IMR-90 (cell line): ENCODE measurements at regions not wholly inside any gene's neighbourhood (a gene's known extent, or its start where the extent isn't known, plus 50 kb on each side); places are given as distances from the start of the nearest gene placed in this dataset.

Source experiments
- ATAC-seq: fragments of 200-7000 bp; cut with Tn5 transposase; 2 replicates; pipeline ENCODE4 v1.9.1; 2020; ENCODE audit warnings: low read depth, mild to moderate bottlenecking, moderate library complexity
- BruUV-seq: library from RNA; stranded (reverse); fragments of 400-500 nt; replicated peaks from 2 replicates; lab custom pipeline; 2021; lab: Mats Ljungman, UMichigan
- CTCF ChIA-PET: fragments of 300-600 bp; formaldehyde crosslinking; extraction: SDS; loops from one replicate; lab custom pipeline; 2021; ENCODE audit warnings: antibody characterized with exemption; lab: Yijun Ruan, JAX
- POLR2A ChIA-PET: fragments of 300-600 bp; sonication (Branson Sonifier 250); formaldehyde crosslinking; loops from one replicate; lab custom pipeline; 2022; ENCODE audit warnings: antibody characterized with exemption; ENCODE audit not compliant: unreplicated experiment; lab: Charles Lee
- DNase-seq: peaks from one replicate; pipeline ENCODE4 v3.0.0; 2013
- H2AFZ ChIP-seq: replicated peaks from 2 replicates; pipeline ENCODE3; 2013; ENCODE audit warnings: low read length, mild to moderate bottlenecking; ENCODE audit not compliant: poor library complexity
- H2AK5ac ChIP-seq: 2 replicates; pipeline ENCODE4 v1.6.1; 2013; ENCODE audit warnings: low read depth, low read length, inconsistent platforms
- H2AK9ac ChIP-seq: replicated peaks from 2 replicates; pipeline ENCODE3; 2013; ENCODE audit warnings: mild to moderate bottlenecking, low read depth, low read length, moderate library complexity; ENCODE audit not compliant: poor library complexity
- H2BK120ac ChIP-seq: 2 replicates; pipeline ENCODE4 v1.6.1; 2013; ENCODE audit warnings: low read depth, low read length, inconsistent platforms
- H2BK15ac ChIP-seq: 3 replicates; pipeline ENCODE4 v1.6.1; 2013; ENCODE audit warnings: low read depth, low read length, inconsistent platforms
- H2BK20ac ChIP-seq: 2 replicates; pipeline ENCODE4 v1.6.1; 2013; ENCODE audit warnings: low read depth, mild to moderate bottlenecking, inconsistent platforms, low read length, moderate library complexity
- H2BK5ac ChIP-seq: 2 replicates; pipeline ENCODE4 v1.6.1; 2013; ENCODE audit warnings: mild to moderate bottlenecking, low read depth, low read length, inconsistent platforms; ENCODE audit not compliant: poor library complexity, severe bottlenecking
- H3K14ac ChIP-seq: replicated peaks from 2 replicates; pipeline ENCODE4 v1.6.1; 2013; ENCODE audit warnings: low read depth, low read length, inconsistent platforms
- H3K18ac ChIP-seq: 2 replicates; pipeline ENCODE4 v1.6.1; 2013; ENCODE audit warnings: low read depth, low read length, control low read depth
- H3K23ac ChIP-seq: 2 replicates; pipeline ENCODE4 v1.6.1; 2013; ENCODE audit warnings: low read depth, low read length, inconsistent platforms
- H3K27ac ChIP-seq: 2 replicates; pipeline ENCODE4 v1.5.1; 2013; ENCODE audit warnings: mild to moderate bottlenecking, control low read depth, low read length; ENCODE audit not compliant: insufficient read depth
- H3K27me3 ChIP-seq: 2 replicates; pipeline ENCODE4 v1.6.1; 2013; ENCODE audit warnings: low read length; ENCODE audit not compliant: control insufficient read depth, insufficient read depth
- H3K36me3 ChIP-seq: 2 replicates; pipeline ENCODE4 v1.6.1; 2013; ENCODE audit warnings: low read length, mixed read lengths; ENCODE audit not compliant: control insufficient read depth, insufficient read depth
- H3K4ac ChIP-seq: 2 replicates; pipeline ENCODE4 v1.6.1; 2013; ENCODE audit warnings: low read depth, low read length, inconsistent platforms
- H3K4me1 ChIP-seq: 2 replicates; pipeline ENCODE4 v1.6.1; 2013; ENCODE audit warnings: low read length, mixed read lengths; ENCODE audit not compliant: control insufficient read depth, insufficient read depth
- H3K4me2 ChIP-seq: 2 replicates; pipeline ENCODE4 v1.6.1; 2013; ENCODE audit warnings: low read depth, mild to moderate bottlenecking, control low read depth, low read length, moderate library complexity
- H3K4me3 ChIP-seq: 2 replicates; pipeline ENCODE4 v1.5.1; 2013; ENCODE audit warnings: low read depth, mild to moderate bottlenecking, control low read depth, low read length, moderate library complexity; ENCODE audit not compliant: insufficient read depth
- H3K56ac ChIP-seq: 2 replicates; pipeline ENCODE4 v1.6.1; 2013; ENCODE audit warnings: low read length, inconsistent platforms; ENCODE audit not compliant: insufficient read depth; ENCODE audit errors: extremely low read depth
- H3K79me1 ChIP-seq, 2 experiments: 2 replicates each; pipeline ENCODE4 v1.6.1; 2013; ENCODE audit warnings: low read length in 2 of 2, inconsistent platforms in 1 of 2, low read depth in 1 of 2
- H3K9ac ChIP-seq: 2 replicates; pipeline ENCODE4 v1.6.1; 2013; ENCODE audit warnings: low read depth, low read length, control low read depth
- H3K9me1 ChIP-seq: 2 replicates; pipeline ENCODE4 v1.6.1; 2013; ENCODE audit warnings: low read length, inconsistent platforms; ENCODE audit not compliant: insufficient read depth
- H3K9me3 ChIP-seq: 2 replicates; pipeline ENCODE4 v1.6.1; 2013; ENCODE audit warnings: low read length; ENCODE audit not compliant: control insufficient read depth, insufficient read depth
- H4K20me1 ChIP-seq: 2 replicates; pipeline ENCODE4 v1.6.1; 2013; ENCODE audit warnings: low read length, inconsistent platforms; ENCODE audit not compliant: insufficient read depth
- H4K5ac ChIP-seq: 2 replicates; pipeline ENCODE4 v1.6.1; 2013; ENCODE audit warnings: mild to moderate bottlenecking, low read depth, low read length, control low read depth
- H4K8ac ChIP-seq, 2 experiments: 2 replicates each; pipeline ENCODE4 v1.6.1; 2013; ENCODE audit warnings: low read depth in 2 of 2, low read length in 2 of 2, control low read depth in 1 of 2, inconsistent platforms in 1 of 2
- H4K91ac ChIP-seq: 2 replicates; pipeline ENCODE4 v1.6.1; 2013; ENCODE audit warnings: low read depth, low read length, inconsistent platforms; ENCODE audit not compliant: insufficient read depth
- BHLHE40 ChIP-seq: fragments of 150-350 bp; IDR thresholded peaks from 2 replicates; pipeline ENCODE4 v1.6.1; 2016; ENCODE audit warnings: mild to moderate bottlenecking, low read depth, low read length
- CEBPB ChIP-seq: IDR thresholded peaks from 2 replicates; pipeline ENCODE4 v1.6.1; 2012; ENCODE audit warnings: low read depth, low read length, improper control_type of control experiment
- CHD1 ChIP-seq: IDR thresholded peaks from 2 replicates; pipeline ENCODE4 v1.6.1; 2012; ENCODE audit warnings: low read depth, low read length, improper control_type of control experiment
- CTCF ChIP-seq: conservative IDR thresholded peaks from 2 replicates; pipeline ENCODE4 v1.5.1; 2012; ENCODE audit warnings: mild to moderate bottlenecking, low read depth, low read length, improper control_type of control experiment
- ELK1 ChIP-seq: fragments of 150-350 bp; IDR thresholded peaks from 2 replicates; pipeline ENCODE4 v1.6.1; 2016; ENCODE audit warnings: low read depth, mild to moderate bottlenecking, low read length, moderate library complexity, borderline replicate concordance
- FOS ChIP-seq: fragments of 150-350 bp; IDR thresholded peaks from 2 replicates; pipeline ENCODE4 v1.6.1; 2016; ENCODE audit warnings: low read depth, low read length
- MAFK ChIP-seq: IDR thresholded peaks from 2 replicates; pipeline ENCODE4 v1.6.1; 2012; ENCODE audit warnings: low read depth, low read length, improper control_type of control experiment
- MAZ ChIP-seq: IDR thresholded peaks from 2 replicates; pipeline ENCODE4 v1.6.1; 2012; ENCODE audit warnings: low read depth, mild to moderate bottlenecking, low read length, improper control_type of control experiment, moderate library complexity, borderline replicate concordance
- MXI1 ChIP-seq: IDR thresholded peaks from 2 replicates; pipeline ENCODE4 v1.6.1; 2012; ENCODE audit warnings: low read depth, mild to moderate bottlenecking, low read length, moderate library complexity, borderline replicate concordance
- NFE2L2 ChIP-seq: fragments of 150-350 bp; IDR thresholded peaks from 2 replicates; pipeline ENCODE4 v1.6.1; 2016; ENCODE audit warnings: low read depth, mild to moderate bottlenecking, low read length
- POLR2A ChIP-seq: IDR thresholded peaks from 2 replicates; pipeline ENCODE4 v1.6.1; 2012; ENCODE audit warnings: mild to moderate bottlenecking, low read depth, low read length
- RAD21 ChIP-seq: IDR thresholded peaks from 2 replicates; pipeline ENCODE4 v1.6.1; 2012; ENCODE audit warnings: low read length, improper control_type of control experiment
- RCOR1 ChIP-seq: IDR thresholded peaks from 2 replicates; pipeline ENCODE4 v1.6.1; 2012; ENCODE audit warnings: mild to moderate bottlenecking, low read length, improper control_type of control experiment; ENCODE audit not compliant: insufficient replicate concordance
- RFX5 ChIP-seq: IDR thresholded peaks from 2 replicates; pipeline ENCODE4 v1.8.0; 2012; ENCODE audit warnings: low read depth, mild to moderate bottlenecking, low read length, moderate library complexity
- SMC3 ChIP-seq: fragments of 150-350 bp; IDR thresholded peaks from 2 replicates; pipeline ENCODE4 v1.6.1; 2016; ENCODE audit warnings: low read depth, mild to moderate bottlenecking, antibody characterized with exemption, low read length, moderate library complexity
- USF2 ChIP-seq: fragments of 150-350 bp; IDR thresholded peaks from 2 replicates; pipeline ENCODE4 v1.6.1; 2017; ENCODE audit warnings: mild to moderate bottlenecking, antibody characterized with exemption, low read length, low read depth
- WGBS, 2 experiments: methylation state at CpG; one replicate each; pipeline versions ENCODE4 v1.1.5 to v1.1.7; 2013; ENCODE audit warnings: missing lambda C conversion rate in 2 of 2; ENCODE audit not compliant: insufficient read length in 1 of 2; ENCODE audit errors: extremely low coverage in 2 of 2; 5-methylcytosine and 5-hydroxymethylcytosine counted together
- dilution Hi-C: fragments of 300-500 bp; cut with HindIII; formaldehyde crosslinking; loops from one replicate; pipeline ENCODE4 v1.14.3; 2018; ENCODE audit warnings: low sequenced_read_pairs; ENCODE audit not compliant: unreplicated experiment
- in situ Hi-C: fragments of 300-500 bp; cut with MboI; formaldehyde crosslinking; loops from 3 replicates; pipeline ENCODE4 v1.14.3; 2019; ENCODE audit warnings: low sequenced_read_pairs, inconsistent platforms, mixed read lengths
- intact Hi-C: fragments of 100-400 bp; cut with micrococcal nuclease; formaldehyde crosslinking; loops from 2 replicates; pipeline ENCODE4 v1.10.0; 2022

DNA sequence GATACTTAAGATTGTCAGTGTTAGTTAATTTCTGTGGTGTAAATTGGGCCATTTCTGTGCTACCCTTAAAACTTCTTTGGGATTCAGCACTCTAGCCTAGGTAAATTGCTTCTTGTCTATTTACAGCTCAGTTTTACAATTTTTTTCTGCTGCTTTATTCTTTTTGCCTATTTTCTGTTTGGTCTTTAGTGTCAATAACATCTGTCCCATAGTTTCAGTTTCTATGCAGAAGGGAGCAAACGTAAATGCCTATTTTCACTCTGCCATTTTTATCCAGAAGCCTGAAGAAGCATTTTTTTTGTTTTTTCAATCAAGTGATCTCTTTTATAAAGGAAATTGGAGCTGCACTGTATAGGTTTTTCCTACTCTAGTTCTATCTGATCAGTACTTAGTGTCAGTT lies 564.9 kb upstream of the MEX3C start:
- Histone ChIP-seq H3K18ac (no peak overlapping the region), H2BK20ac (no peak overlapping the region), H2BK120ac (no peak overlapping the region), H4K5ac (no peak overlapping the region), H4K91ac (no peak overlapping the region), H2AK9ac (no peak overlapping the region), H3K14ac (no peak overlapping the region), H3K9ac (no peak overlapping the region), H3K27ac (no peak overlapping the region), H2AFZ (no peak overlapping the region), H3K27me3 (no peaks in the 10 kb centered on the region), H2BK15ac (no peak overlapping the region), H2BK5ac (no peak overlapping the region), H2AK5ac (no peak overlapping the region), H3K4me3 (no peak overlapping the region), H3K9me1 (no peaks in the 10 kb centered on the region), H4K8ac (no peak overlapping the region), H3K36me3 (no peaks in the 10 kb centered on the region), H3K79me1 (no peaks in the 10 kb centered on the region), H3K4ac (no peak overlapping the region), H3K4me1 (no peaks in the 10 kb centered on the region), H4K20me1 (no peaks in the 10 kb centered on the region), H3K56ac (no peak overlapping the region), H3K23ac (no peak overlapping the region), H3K9me3 (peaks cover 10% of the 10 kb centered on the region), H3K4me2 (no peak overlapping the region)
- DNase-seq (no peak), ATAC-seq (no peak)
- intact Hi-C loops = no loop called here
- in situ Hi-C loops = no loop called here
- dilution Hi-C loops = no loop called here
- CTCF ChIA-PET = no interaction called here
- POLR2A ChIA-PET = no interaction called here
- no peak for TF ChIP-seq RAD21
- TF ChIP-seq ELK1 = no peak
- TF ChIP-seq MAZ = no peak
- no peak for TF ChIP-seq RCOR1
- no peak for TF ChIP-seq POLR2A
- no peak for TF ChIP-seq USF2
- TF ChIP-seq MXI1 = no peak
- no peak for TF ChIP-seq BHLHE40
- TF ChIP-seq FOS = no peak
- TF ChIP-seq RFX5 = no peak
- TF ChIP-seq MAFK = no peak
- TF ChIP-seq CTCF = no peak
- TF ChIP-seq CEBPB = no peak
- TF ChIP-seq CHD1 = no peak
- no peak for TF ChIP-seq NFE2L2
- TF ChIP-seq SMC3 = no peak
- no CpG with 5 or more reads among the region's 1 CpG for WGBS, 2 experiments
- no TSS peak for BruUV-seq
